Immature natural killer cell (primary cell): ENCODE measurements at regions not wholly inside any gene's neighbourhood (a gene's known extent, or its start where the extent isn't known, plus 50 kb on each side); places are given as distances from the start of the nearest gene placed in this dataset.

Experiments
- DNase-seq, 3 donors: peaks; one replicate each; pipeline ENCODE4 v3.0.0; 2022; ENCODE audit warnings: mixed read lengths in 1 of 3
- H3K27ac Mint-ChIP-seq, 6 donors: one replicate each; pipeline ENCODE4 v1.8.0; 2020; ENCODE audit warnings: mixed read lengths in 6 of 6, mild to moderate bottlenecking in 5 of 6, inconsistent platforms in 4 of 6, moderate library complexity in 3 of 6
- H3K27me3 Mint-ChIP-seq, 3 donors: one replicate each; pipeline ENCODE4 v1.8.0; 2020 to 2021; ENCODE audit warnings: low read depth in 3 of 3, mild to moderate bottlenecking in 3 of 3, mixed read lengths in 3 of 3, moderate library complexity in 3 of 3, inconsistent platforms in 1 of 3
- H3K36me3 Mint-ChIP-seq, 3 donors: one replicate each; pipeline ENCODE4 v1.8.0; 2020; ENCODE audit warnings: mixed read lengths in 3 of 3, inconsistent platforms in 2 of 3, mild to moderate bottlenecking in 2 of 3
- H3K4me1 Mint-ChIP-seq, 2 donors: one replicate each; pipeline ENCODE4 v1.8.0; 2020; ENCODE audit warnings: inconsistent platforms in 2 of 2, mild to moderate bottlenecking in 2 of 2, mixed read lengths in 2 of 2, moderate library complexity in 1 of 2
- H3K4me3 Mint-ChIP-seq, 5 donors: one replicate each; pipeline ENCODE4 v1.8.0; 2020; ENCODE audit warnings: mild to moderate bottlenecking in 5 of 5, mixed read lengths in 5 of 5, inconsistent platforms in 3 of 5, moderate library complexity in 3 of 5
- H3K9me3 Mint-ChIP-seq, 6 donors: one replicate each; pipeline ENCODE4 v1.8.0; 2020; ENCODE audit warnings: mild to moderate bottlenecking in 6 of 6, mixed read lengths in 6 of 6, inconsistent platforms in 4 of 6, moderate library complexity in 3 of 6

- H3K4me1 Mint-ChIP-seq: peaks cover 0 to 16% of the 10 kb centered on the region in 2 donors
- DNase-seq: no peak
- peaks cover 0 to 3% (median 0%) of the 10 kb centered on the region in 6 donors for H3K9me3 Mint-ChIP-seq
Observed at GRCh38 chr22:49564666-49565515, 262.8 kb downstream of the BRD1 start.

GRCh38 chr22:49564054-49564453 lies 263.6 kb downstream of the BRD1 start:
- Mint-ChIP-seq H3K27me3 (peaks cover 0 to 5% (median 2%) of the 10 kb centered on the region in 3 donors), H3K36me3 (peaks cover 0 to under 1% (median 0%) of the 10 kb centered on the region in 3 donors), H3K4me1 (peaks cover 0 to 16% of the 10 kb centered on the region in 2 donors), H3K9me3 (peaks cover 0 to 3% (median 0%) of the 10 kb centered on the region in 6 donors), H3K27ac (no peak overlapping the region), H3K4me3 (no peak overlapping the region)
- DNase-seq: no peak

More at GRCh38 chr22:49564666-49565515, 262.8 kb downstream of the BRD1 start:
- H3K27ac Mint-ChIP-seq: no peak overlapping the region
- H3K36me3 Mint-ChIP-seq: no peaks in the 10 kb centered on the region
- H3K4me3 Mint-ChIP-seq: no peak overlapping the region
- H3K27me3 Mint-ChIP-seq: peaks cover 0 to 5% (median 2%) of the 10 kb centered on the region in 3 donors

GRCh38 chr22:49562685-49563249 lies 264.9 kb downstream of the BRD1 start:
- Mint-ChIP-seq H3K4me3 (no peak overlapping the region), H3K27ac (no peak overlapping the region), H3K9me3 (peaks cover 0 to 3% (median 0%) of the 10 kb centered on the region in 6 donors), H3K36me3 (peaks cover 0 to 9% (median 5%) of the 10 kb centered on the region in 3 donors), H3K27me3 (no peaks in the 10 kb centered on the region), H3K4me1 (peaks cover 0 to 16% of the 10 kb centered on the region in 2 donors)
- DNase-seq: no peak

GRCh38 chr22:49561976-49562375 lies 265.7 kb downstream of the BRD1 start:
- Mint-ChIP-seq H3K27me3 (no peaks in the 10 kb centered on the region), H3K27ac (no peak overlapping the region), H3K9me3 (peaks cover 0 to 3% (median 0%) of the 10 kb centered on the region in 6 donors), H3K36me3 (peaks cover 4 to 9% (median 5%) of the 10 kb centered on the region in 3 donors), H3K4me3 (no peak overlapping the region), H3K4me1 (peaks cover 0 to 16% of the 10 kb centered on the region in 2 donors)
- no peak for DNase-seq

GRCh38 chr22:49561338-49561737 lies 266.3 kb downstream of the BRD1 start:
- DNase-seq: no peak
- no peaks in the 10 kb centered on the region for H3K27me3 Mint-ChIP-seq
- peaks cover 0 to 3% (median 0%) of the 10 kb centered on the region in 6 donors for H3K9me3 Mint-ChIP-seq
- H3K27ac Mint-ChIP-seq: no peak overlapping the region
- H3K36me3 Mint-ChIP-seq: peaks cover 4 to 9% (median 5%) of the 10 kb centered on the region in 3 donors
- H3K4me3 Mint-ChIP-seq: no peak overlapping the region
- peaks cover 0 to 15% of the 10 kb centered on the region in 2 donors for H3K4me1 Mint-ChIP-seq

GRCh38 chr22:49555526-49555925 lies 272.1 kb downstream of the BRD1 start:
- no peak for DNase-seq
- Mint-ChIP-seq H3K36me3 (peaks cover 4 to 9% (median 6%) of the 10 kb centered on the region in 3 donors), H3K9me3 (peaks cover 0 to 1% (median 0%) of the 10 kb centered on the region in 6 donors), H3K27ac (no peak overlapping the region), H3K4me1 (peaks cover 0 to 2% of the 10 kb centered on the region in 2 donors), H3K27me3 (peaks cover 0 to 6% (median 0%) of the 10 kb centered on the region in 3 donors), H3K4me3 (no peak overlapping the region)

GRCh38 chr22:49554741-49555140 lies 272.9 kb downstream of the BRD1 start:
- H3K36me3 Mint-ChIP-seq: peaks cover 4 to 9% (median 8%) of the 10 kb centered on the region in 3 donors
- H3K27ac Mint-ChIP-seq: no peak overlapping the region
- H3K27me3 Mint-ChIP-seq: peaks cover 0 to 8% (median 0%) of the 10 kb centered on the region in 3 donors
- no peak overlapping the region for H3K4me3 Mint-ChIP-seq
- H3K9me3 Mint-ChIP-seq: peaks cover 0 to 1% (median 0%) of the 10 kb centered on the region in 6 donors
- peaks cover 0 to 4% of the 10 kb centered on the region in 2 donors for H3K4me1 Mint-ChIP-seq
- DNase-seq: no peak

GRCh38 chr22:49554296-49554625 lies 273.4 kb downstream of the BRD1 start:
- Mint-ChIP-seq H3K36me3 (peaks cover 4 to 9% (median 8%) of the 10 kb centered on the region in 3 donors), H3K27me3 (peaks cover 0 to 8% (median 0%) of the 10 kb centered on the region in 3 donors), H3K4me1 (peaks cover 0 to 4% of the 10 kb centered on the region in 2 donors), H3K27ac (no peak overlapping the region), H3K9me3 (peaks cover 0 to 1% (median 0%) of the 10 kb centered on the region in 6 donors), H3K4me3 (no peak overlapping the region)
- DNase-seq: no peak

- H3K4me1 Mint-ChIP-seq: peaks cover 0 to 4% of the 10 kb centered on the region in 2 donors
- peak overlapping the region in 1 of 6 donors; percentile 17 for H3K27ac Mint-ChIP-seq
- no peak overlapping the region for H3K4me3 Mint-ChIP-seq
- H3K36me3 Mint-ChIP-seq: peaks cover 4 to 6% (median 5%) of the 10 kb centered on the region in 3 donors
- no peak for DNase-seq
- no peaks in the 10 kb centered on the region for H3K9me3 Mint-ChIP-seq
- peaks cover 0 to 8% (median 0%) of the 10 kb centered on the region in 3 donors for H3K27me3 Mint-ChIP-seq
Observed at GRCh38 chr22:49553518-49554295, 274.0 kb downstream of the BRD1 start.

- H3K9me3 Mint-ChIP-seq: no peaks in the 10 kb centered on the region
- peaks cover 0 to 4% (median 3%) of the 10 kb centered on the region in 3 donors for H3K36me3 Mint-ChIP-seq
- DNase-seq: no peak
- no peak overlapping the region for H3K4me3 Mint-ChIP-seq
- peaks cover 0 to 4% of the 10 kb centered on the region in 2 donors for H3K4me1 Mint-ChIP-seq
- no peak overlapping the region for H3K27ac Mint-ChIP-seq
- H3K27me3 Mint-ChIP-seq: peaks cover 0 to 8% (median 0%) of the 10 kb centered on the region in 3 donors
Observed at GRCh38 chr22:49553076-49553475, 274.6 kb downstream of the BRD1 start.

- Mint-ChIP-seq H3K36me3 (peaks cover 0 to 3% (median under 1%) of the 10 kb centered on the region in 3 donors), H3K4me3 (no peak overlapping the region), H3K4me1 (peaks cover 0 to 4% of the 10 kb centered on the region in 2 donors), H3K27me3 (peaks cover 0 to 9% (median 0%) of the 10 kb centered on the region in 3 donors), H3K9me3 (no peaks in the 10 kb centered on the region), H3K27ac (no peak overlapping the region)
- no peak for DNase-seq
Observed at GRCh38 chr22:49551897-49552614, 275.6 kb downstream of the BRD1 start.

- Mint-ChIP-seq H3K4me3 (no peak overlapping the region), H3K36me3 (peaks cover 0 to 3% (median 0%) of the 10 kb centered on the region in 3 donors), H3K9me3 (no peaks in the 10 kb centered on the region), H3K27me3 (peaks cover 0 to 9% (median 0%) of the 10 kb centered on the region in 3 donors), H3K27ac (no peak overlapping the region), H3K4me1 (peaks cover 0 to 4% of the 10 kb centered on the region in 2 donors)
- DNase-seq: no peak
Observed at GRCh38 chr22:49551446-49551845, 276.2 kb downstream of the BRD1 start.
